NT2/D1 (cell line): ENCODE measurements at regions not wholly inside any gene's neighbourhood (a gene's known extent, or its start where the extent isn't known, plus 50 kb on each side); places are given as distances from the start of the nearest gene placed in this dataset.

Experiments
- SUZ12 ChIP-seq: IDR thresholded peaks from 2 replicates; pipeline ENCODE4 v1.6.1; 2011; ENCODE audit not compliant: insufficient read length, insufficient read depth; ENCODE audit errors: extremely low read depth
- YY1 ChIP-seq: IDR thresholded peaks from 2 replicates; pipeline ENCODE4 v1.6.1; 2011; ENCODE audit not compliant: insufficient read length, insufficient read depth
- ZNF274 ChIP-seq: IDR thresholded peaks from 2 replicates; pipeline ENCODE4 v1.6.1; 2011; ENCODE audit warnings: mild to moderate bottlenecking, low read depth, low read length

- TF ChIP-seq YY1 = no peak
- TF ChIP-seq ZNF274 = no peak
- no peak for TF ChIP-seq SUZ12
Measured at GRCh38 chr12:90281154-90281868, 572.7 kb upstream of the ATP2B1 start.
